ENCODE measurements at regions not wholly inside any gene's neighbourhood (a gene's known extent, or its start where the extent isn't known, plus 50 kb on each side); places are given as distances from the start of the nearest gene placed in this dataset.

- in situ Hi-C loops (cut with MboI; ENCODE audit: low sequenced_read_pairs, unreplicated experiment) = no loop called here
- TF ChIP-seq CTCF (IDR thresholded peaks at IDR 0.05; ENCODE audit: borderline replicate concordance, control extremely low read depth, extremely low read depth, insufficient read depth, missing control alignments) = no peak
- DNase-seq (ENCODE audit: low spot score) = no peak
Observed at GRCh38 chr2:15813481-15814266, 126.7 kb upstream of the MYCN start.

GRCh38 chr2:15814403-15814802 lies 125.9 kb upstream of the MYCN start:
- in situ Hi-C loops (cut with MboI; ENCODE audit: low sequenced_read_pairs, unreplicated experiment) = no loop called here
- DNase-seq (ENCODE audit: low spot score) = no peak
- TF ChIP-seq CTCF (IDR thresholded peaks at IDR 0.05; ENCODE audit: borderline replicate concordance, control extremely low read depth, extremely low read depth, insufficient read depth, missing control alignments) = no peak

GRCh38 chr2:15814946-15815345 lies 125.4 kb upstream of the MYCN start:
- no peak for TF ChIP-seq CTCF (IDR thresholded peaks at IDR 0.05; ENCODE audit: borderline replicate concordance, control extremely low read depth, extremely low read depth, insufficient read depth, missing control alignments)
- in situ Hi-C loops (cut with MboI; ENCODE audit: low sequenced_read_pairs, unreplicated experiment) = no loop called here
- no peak for DNase-seq (ENCODE audit: low spot score)

GRCh38 chr2:15816226-15816625 lies 124.1 kb upstream of the MYCN start:
- no peak for TF ChIP-seq CTCF (IDR thresholded peaks at IDR 0.05; ENCODE audit: borderline replicate concordance, control extremely low read depth, extremely low read depth, insufficient read depth, missing control alignments)
- DNase-seq (ENCODE audit: low spot score) = no peak
- in situ Hi-C loops (cut with MboI; ENCODE audit: low sequenced_read_pairs, unreplicated experiment) = no loop called here

GRCh38 chr2:15816674-15817406 lies 123.5 kb upstream of the MYCN start:
- in situ Hi-C loops (cut with MboI; ENCODE audit: low sequenced_read_pairs, unreplicated experiment) = no loop called here
- no peak for DNase-seq (ENCODE audit: low spot score)
- TF ChIP-seq CTCF (IDR thresholded peaks at IDR 0.05; ENCODE audit: borderline replicate concordance, control extremely low read depth, extremely low read depth, insufficient read depth, missing control alignments) = no peak

GRCh38 chr2:15817748-15818147 lies 122.6 kb upstream of the MYCN start:
- no peak for TF ChIP-seq CTCF (IDR thresholded peaks at IDR 0.05; ENCODE audit: borderline replicate concordance, control extremely low read depth, extremely low read depth, insufficient read depth, missing control alignments)
- DNase-seq (ENCODE audit: low spot score) = no peak
- in situ Hi-C loops (cut with MboI; ENCODE audit: low sequenced_read_pairs, unreplicated experiment) = no loop called here
